Mesendoderm (in vitro differentiated cells): ENCODE measurements at regions not wholly inside any gene's neighbourhood (a gene's known extent, or its start where the extent isn't known, plus 50 kb on each side); places are given as distances from the start of the nearest gene placed in this dataset.

Source experiments
- DNase-seq: peaks from one replicate; pipeline ENCODE4 v3.0.0; 2013
- H2AK5ac ChIP-seq: 2 replicates; pipeline ENCODE4 v1.6.1; 2013; ENCODE audit warnings: low read length, inconsistent platforms
- H2BK120ac ChIP-seq: 2 replicates; pipeline ENCODE4 v1.6.1; 2013; ENCODE audit warnings: low read depth, mild to moderate bottlenecking, low read length, moderate library complexity, mixed read lengths
- H2BK15ac ChIP-seq: replicated peaks from 2 replicates; pipeline ENCODE4 v1.6.1; 2013; ENCODE audit warnings: low read depth, mild to moderate bottlenecking, moderate library complexity
- H2BK5ac ChIP-seq: 2 replicates; pipeline ENCODE4 v1.6.1; 2013; ENCODE audit warnings: low read length, inconsistent platforms
- H3K18ac ChIP-seq: 2 replicates; pipeline ENCODE4 v1.6.1; 2013; ENCODE audit warnings: mild to moderate bottlenecking, low read length, mixed read lengths
- H3K23ac ChIP-seq: one replicate; pipeline ENCODE4 v1.6.1; 2013; ENCODE audit warnings: low read length
- H3K27ac ChIP-seq: 2 replicates; pipeline ENCODE4 v1.5.1; 2013; ENCODE audit warnings: low read depth, mild to moderate bottlenecking, inconsistent platforms, low read length, moderate library complexity
- H3K27me3 ChIP-seq: 2 replicates; pipeline ENCODE4 v1.6.1; 2013; ENCODE audit warnings: low read length, control low read depth, mild to moderate bottlenecking, inconsistent platforms; ENCODE audit not compliant: insufficient read depth, poor library complexity
- H3K36me3 ChIP-seq: 2 replicates; pipeline ENCODE4 v1.6.1; 2013; ENCODE audit warnings: low read length, inconsistent platforms; ENCODE audit not compliant: control insufficient read depth, insufficient read depth
- H3K4ac ChIP-seq: one replicate; pipeline ENCODE4 v1.6.1; 2013; ENCODE audit warnings: low read depth, mild to moderate bottlenecking, low read length, moderate library complexity
- H3K4me1 ChIP-seq: 2 replicates; pipeline ENCODE4 v1.6.1; 2013; ENCODE audit warnings: low read depth, low read length, inconsistent platforms; ENCODE audit not compliant: control insufficient read depth
- H3K4me2 ChIP-seq: 2 replicates; pipeline ENCODE4 v1.6.1; 2013; ENCODE audit warnings: low read length
- H3K4me3 ChIP-seq: 2 replicates; pipeline ENCODE4 v1.5.1; 2013; ENCODE audit warnings: mild to moderate bottlenecking, low read length
- H3K56ac ChIP-seq: one replicate; pipeline ENCODE4 v1.6.1; 2013; ENCODE audit warnings: low read length
- H3K79me1 ChIP-seq: 2 replicates; pipeline ENCODE4 v1.6.1; 2013; ENCODE audit warnings: low read length, inconsistent platforms
- H3K79me2 ChIP-seq: 2 replicates; pipeline ENCODE4 v1.6.1; 2013; ENCODE audit warnings: mild to moderate bottlenecking, low read length; ENCODE audit not compliant: control insufficient read depth, insufficient read depth
- H3K9ac ChIP-seq: 2 replicates; pipeline ENCODE4 v1.6.1; 2013; ENCODE audit warnings: low read length, inconsistent platforms
- H4K5ac ChIP-seq: one replicate; pipeline ENCODE4 v1.6.1; 2013; ENCODE audit warnings: low read length
- H4K8ac ChIP-seq: one replicate; pipeline ENCODE4 v1.6.1; 2013; ENCODE audit warnings: low read depth, mild to moderate bottlenecking, control low read depth, low read length, moderate library complexity
- WGBS: extraction: QIAGEN DNeasy Blood & Tissue Kit; methylation state at CpG from one replicate; pipeline ENCODE4 v1.1.7; 2013; ENCODE audit warnings: low lambda C conversion rate, missing lambda C conversion rate; ENCODE audit not compliant: insufficient coverage; ENCODE audit errors: extremely low coverage; 5-methylcytosine and 5-hydroxymethylcytosine counted together

DNA sequence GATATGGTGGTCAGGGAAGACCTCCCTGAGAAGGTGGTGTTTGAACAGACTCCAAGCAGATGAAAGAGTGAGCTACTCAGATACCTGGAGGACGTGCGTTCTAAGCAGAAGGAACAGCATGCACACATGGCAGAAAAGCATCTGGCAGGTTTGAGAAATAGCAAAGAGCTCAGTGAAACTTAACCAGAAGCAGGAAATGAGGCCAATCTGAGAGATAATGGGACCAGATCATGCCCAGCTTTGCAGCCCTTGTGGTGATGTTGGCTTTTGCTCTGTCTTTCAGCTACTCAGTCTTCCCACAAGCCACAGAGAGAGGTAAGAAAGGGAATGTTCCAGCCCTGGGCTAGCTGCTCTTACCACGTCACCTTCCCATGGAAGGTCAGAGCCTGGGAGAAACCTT, 176.3 kb upstream of the GSC start:
- H4K8ac ChIP-seq: no peak overlapping the region
- H3K27me3 ChIP-seq: no peaks in the 10 kb centered on the region
- DNase-seq: no peak
- no peak overlapping the region for H2BK5ac ChIP-seq
- H3K27ac ChIP-seq: no peak overlapping the region
- WGBS: no CpG with 5 or more reads among the region's 3 CpGs
- H3K9ac ChIP-seq: no peak overlapping the region
- H4K5ac ChIP-seq: no peak overlapping the region
- H3K4me3 ChIP-seq: no peak overlapping the region
- no peak overlapping the region for H3K23ac ChIP-seq
- H3K79me1 ChIP-seq: no peaks in the 10 kb centered on the region
- H2BK15ac ChIP-seq: no peak overlapping the region
- H3K4me2 ChIP-seq: no peak overlapping the region
- H2AK5ac ChIP-seq: no peak overlapping the region
- H3K36me3 ChIP-seq: no peaks in the 10 kb centered on the region
- H2BK120ac ChIP-seq: no peak overlapping the region
- H3K4me1 ChIP-seq: no peaks in the 10 kb centered on the region
- no peak overlapping the region for H3K4ac ChIP-seq
- H3K56ac ChIP-seq: no peak overlapping the region
- H3K79me2 ChIP-seq: no peaks in the 10 kb centered on the region
- H3K18ac ChIP-seq: no peak overlapping the region

DNA sequence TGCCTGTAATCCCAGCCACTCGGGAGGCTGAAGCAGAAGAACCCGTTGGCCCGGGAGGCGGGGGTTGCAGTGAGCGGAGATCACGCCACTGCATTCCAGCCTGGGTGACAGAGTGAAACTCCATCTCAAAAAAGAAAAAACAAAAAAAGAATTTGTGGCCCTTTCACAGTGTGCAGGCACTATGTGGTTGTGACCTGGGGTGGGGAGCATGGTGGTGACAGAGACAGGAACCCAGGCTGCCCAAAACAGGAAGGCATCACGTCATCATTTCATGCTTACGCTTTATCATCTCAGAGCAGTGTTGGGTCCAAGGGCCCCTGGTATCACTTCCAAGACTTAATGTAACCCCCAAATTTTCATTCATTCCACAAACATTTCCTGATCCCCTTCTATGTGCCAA, 175.7 kb upstream of the GSC start:
- no peak overlapping the region for H2BK15ac ChIP-seq
- no CpG with 5 or more reads among the region's 8 CpGs for WGBS
- no peaks in the 10 kb centered on the region for H3K27me3 ChIP-seq

DNA sequence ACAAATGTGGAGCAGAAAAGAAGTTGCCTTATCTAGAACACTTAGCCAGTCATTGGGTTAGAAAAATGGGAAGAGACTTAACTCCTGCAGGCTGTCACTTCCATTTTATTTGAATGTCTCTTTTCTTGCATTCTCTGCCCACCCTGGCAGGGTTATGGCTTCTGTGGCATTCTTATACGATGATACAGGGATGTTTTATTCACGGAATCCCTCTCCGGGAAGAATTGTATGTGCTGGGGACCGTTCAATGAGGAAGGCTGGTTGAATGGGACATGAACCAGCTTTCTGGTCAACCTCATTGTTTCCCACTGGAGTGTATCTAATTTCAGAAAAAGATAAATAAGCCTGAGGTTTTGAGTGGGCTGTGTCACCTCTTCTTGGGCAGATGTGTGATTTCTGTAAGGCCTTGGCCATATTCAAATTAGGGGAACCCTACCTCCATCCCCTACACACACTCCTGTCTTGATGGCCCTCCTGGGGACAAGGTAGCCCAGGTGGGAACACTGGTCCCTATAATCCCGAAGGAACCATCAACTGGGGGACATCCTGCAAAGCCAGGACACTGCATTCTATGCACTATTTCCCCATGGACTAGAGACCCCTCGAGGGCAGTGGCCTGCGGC, 174.8 kb upstream of the GSC start:
- Histone ChIP-seq H3K79me2 (no peaks in the 10 kb centered on the region), H3K27me3 (no peaks in the 10 kb centered on the region), H3K4me3 (no peak overlapping the region), H3K9ac (no peak overlapping the region), H3K36me3 (no peaks in the 10 kb centered on the region), H4K8ac (no peak overlapping the region), H2BK5ac (no peak overlapping the region), H3K23ac (no peak overlapping the region), H2AK5ac (no peak overlapping the region), H2BK15ac (no peak overlapping the region), H3K79me1 (no peaks in the 10 kb centered on the region), H3K4me1 (no peaks in the 10 kb centered on the region), H3K4ac (no peak overlapping the region), H3K56ac (no peak overlapping the region), H3K18ac (no peak overlapping the region), H3K4me2 (no peak overlapping the region), H4K5ac (no peak overlapping the region), H3K27ac (no peak overlapping the region), H2BK120ac (no peak overlapping the region)
- DNase-seq: no peak
- no CpG with 5 or more reads among the region's 7 CpGs for WGBS

More for the DNA sequence above, 175.7 kb upstream of the GSC start:
- H2BK5ac ChIP-seq: no peak overlapping the region
- no peak overlapping the region for H3K27ac ChIP-seq
- no peak overlapping the region for H3K18ac ChIP-seq
- no peak overlapping the region for H3K9ac ChIP-seq
- no peak overlapping the region for H4K5ac ChIP-seq
- no peak overlapping the region for H3K56ac ChIP-seq
- no peaks in the 10 kb centered on the region for H3K4me1 ChIP-seq
- no peak overlapping the region for H4K8ac ChIP-seq
- no peaks in the 10 kb centered on the region for H3K36me3 ChIP-seq
- H3K79me2 ChIP-seq: no peaks in the 10 kb centered on the region
- H2AK5ac ChIP-seq: no peak overlapping the region
- no peak overlapping the region for H3K4me3 ChIP-seq
- H3K23ac ChIP-seq: no peak overlapping the region
- no peaks in the 10 kb centered on the region for H3K79me1 ChIP-seq
- H3K4me2 ChIP-seq: no peak overlapping the region
- no peak overlapping the region for H3K4ac ChIP-seq
- DNase-seq: no peak
- no peak overlapping the region for H2BK120ac ChIP-seq

DNA sequence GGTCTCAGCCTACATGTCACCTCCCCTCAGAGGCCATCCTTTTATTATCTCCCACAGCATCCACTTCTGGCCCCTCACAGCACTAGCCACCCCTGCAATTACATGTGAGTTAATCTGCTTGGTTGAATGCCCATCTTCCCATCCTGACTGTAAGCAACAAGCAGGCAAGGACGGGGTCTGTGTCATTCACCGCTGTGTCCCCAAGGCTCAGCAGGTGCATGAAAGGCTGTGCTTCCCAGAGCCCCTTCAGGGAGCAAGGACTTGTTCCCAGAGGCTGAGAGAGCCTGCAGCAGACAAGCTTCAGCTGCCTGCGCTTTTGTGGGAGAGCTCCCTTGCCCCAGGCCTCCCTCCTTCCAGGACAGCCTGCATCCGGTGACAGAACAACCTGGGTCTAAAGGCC, 172.7 kb upstream of the GSC start:
- Histone ChIP-seq H4K5ac (no peak overlapping the region), H3K23ac (no peak overlapping the region), H4K8ac (no peak overlapping the region), H3K79me2 (no peaks in the 10 kb centered on the region), H3K4ac (no peak overlapping the region), H2BK120ac (no peak overlapping the region), H2BK15ac (no peak overlapping the region), H3K9ac (no peak overlapping the region), H3K18ac (no peak overlapping the region), H3K4me1 (no peaks in the 10 kb centered on the region), H2AK5ac (no peak overlapping the region), H2BK5ac (no peak overlapping the region), H3K4me2 (no peak overlapping the region), H3K27me3 (no peaks in the 10 kb centered on the region), H3K79me1 (no peaks in the 10 kb centered on the region), H3K4me3 (no peak overlapping the region), H3K36me3 (no peaks in the 10 kb centered on the region), H3K56ac (no peak overlapping the region), H3K27ac (no peak overlapping the region)
- no peak for DNase-seq
- WGBS: no CpG with 5 or more reads among the region's 4 CpGs

DNA sequence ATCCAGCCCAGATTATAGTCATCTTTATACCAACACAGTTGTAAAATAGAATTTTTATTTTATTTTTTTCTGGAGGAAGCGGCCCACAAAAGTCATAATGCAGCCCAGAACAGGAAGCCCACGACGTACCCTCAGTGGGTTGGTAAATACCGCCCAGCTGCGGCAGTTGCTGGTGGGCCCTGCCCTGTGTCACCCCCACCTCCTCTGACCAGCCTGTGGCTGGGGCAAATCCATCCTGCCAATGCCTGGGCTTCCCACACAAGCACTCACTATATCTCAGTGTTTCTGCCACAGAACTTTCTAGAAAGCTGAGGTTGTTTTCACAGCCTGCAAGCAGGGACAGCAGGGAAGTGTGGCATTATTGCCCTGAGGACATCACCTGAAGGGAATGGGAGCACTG, 171.4 kb upstream of the GSC start:
- H3K27me3 ChIP-seq: no peaks in the 10 kb centered on the region
- no peak overlapping the region for H3K23ac ChIP-seq
- no peak overlapping the region for H3K9ac ChIP-seq
- no peak for DNase-seq
- no peak overlapping the region for H3K56ac ChIP-seq
- H3K4ac ChIP-seq: no peak overlapping the region
- H3K18ac ChIP-seq: no peak overlapping the region
- H3K4me2 ChIP-seq: no peak overlapping the region
- H4K5ac ChIP-seq: no peak overlapping the region
- H3K36me3 ChIP-seq: no peaks in the 10 kb centered on the region
- no peak overlapping the region for H3K27ac ChIP-seq
- H4K8ac ChIP-seq: no peak overlapping the region
- H3K79me2 ChIP-seq: no peaks in the 10 kb centered on the region
- H3K4me3 ChIP-seq: no peak overlapping the region
- no CpG with 5 or more reads among the region's 5 CpGs for WGBS
- no peak overlapping the region for H2BK15ac ChIP-seq
- H3K79me1 ChIP-seq: no peaks in the 10 kb centered on the region
- H3K4me1 ChIP-seq: no peaks in the 10 kb centered on the region
- H2AK5ac ChIP-seq: no peak overlapping the region
- H2BK5ac ChIP-seq: no peak overlapping the region
- no peak overlapping the region for H2BK120ac ChIP-seq

DNA sequence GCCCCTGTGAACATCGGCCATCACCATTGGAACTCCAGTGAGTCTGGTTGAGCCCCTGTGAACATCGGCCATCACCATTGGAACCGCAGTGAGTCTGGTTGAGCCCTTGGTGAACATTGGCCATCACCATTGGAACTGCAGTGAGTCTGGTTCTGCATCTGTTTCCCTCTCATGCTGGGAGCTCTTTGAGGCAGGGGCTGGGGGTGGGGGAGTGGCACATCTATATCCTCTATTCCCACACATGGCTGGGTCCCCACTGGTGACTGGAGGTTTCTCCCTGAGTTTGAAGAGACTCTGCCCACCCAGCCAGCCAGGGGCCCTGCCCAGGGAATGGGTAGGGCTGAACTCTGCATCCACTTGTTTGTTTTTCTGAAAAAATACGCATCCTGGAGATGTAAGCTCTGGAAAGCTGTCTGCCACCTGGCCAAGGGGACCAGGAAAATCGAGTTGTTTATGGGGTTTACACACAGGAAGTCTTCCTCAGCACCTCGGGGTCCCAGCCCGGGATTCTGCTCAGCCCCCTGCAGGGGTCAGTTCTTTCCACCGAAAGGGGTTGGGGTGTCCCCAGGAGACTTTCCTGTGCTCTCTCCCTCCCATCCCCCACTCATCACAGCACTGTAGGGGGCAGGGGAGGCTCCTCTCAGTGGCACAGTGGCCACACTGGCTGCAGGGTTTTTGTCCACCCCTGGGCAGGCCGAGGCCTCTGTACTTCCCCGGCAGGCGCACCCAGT, 170.5 kb upstream of the GSC start:
- Histone ChIP-seq H3K23ac (no peak overlapping the region), H4K5ac (no peak overlapping the region), H3K4me1 (no peaks in the 10 kb centered on the region), H3K79me1 (no peaks in the 10 kb centered on the region), H3K9ac (no peak overlapping the region), H3K36me3 (no peaks in the 10 kb centered on the region), H3K27ac (no peak overlapping the region), H3K4me3 (no peak overlapping the region), H2BK120ac (no peak overlapping the region), H3K79me2 (no peaks in the 10 kb centered on the region), H2AK5ac (no peak overlapping the region), H3K27me3 (no peaks in the 10 kb centered on the region), H3K18ac (no peak overlapping the region), H2BK15ac (no peak overlapping the region), H4K8ac (no peak overlapping the region), H3K4ac (no peak overlapping the region), H2BK5ac (no peak overlapping the region), H3K4me2 (no peak overlapping the region), H3K56ac (no peak overlapping the region)
- no peak for DNase-seq
- WGBS: no CpG with 5 or more reads among the region's 11 CpGs
